ENCODE measurements at regions not wholly inside any gene's neighbourhood (a gene's known extent, or its start where the extent isn't known, plus 50 kb on each side); places are given as distances from the start of the nearest gene placed in this dataset.

DNA sequence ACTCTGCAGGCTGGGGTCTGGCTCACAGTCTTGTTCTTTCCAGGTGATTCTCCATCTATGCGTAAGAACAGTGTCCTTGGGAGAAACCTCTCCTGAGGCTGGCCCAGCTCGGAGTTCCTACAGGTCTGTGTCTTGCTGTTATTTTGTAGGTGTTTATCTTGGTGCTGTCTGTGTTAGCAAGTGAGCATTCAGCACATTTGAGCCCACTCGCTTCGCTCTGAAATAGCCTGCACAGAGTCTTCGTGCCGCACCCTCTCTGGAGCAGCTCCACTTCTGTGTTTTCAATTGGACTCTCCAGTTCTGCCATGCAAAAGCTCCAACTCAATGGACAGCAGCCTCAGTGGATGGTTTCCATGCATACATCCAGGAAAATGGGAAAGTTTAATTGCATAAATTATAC is 378.2 kb upstream of the ST6GAL2 start:
- Histone ChIP-seq H3K9me3 (ENCODE audit: low read length) (no peaks in the 10 kb centered on the region), H3K9me2 (ENCODE audit: insufficient read depth, low read length) (no peaks in the 10 kb centered on the region), H3K4me3 (ENCODE audit: low read depth, low read length, poor library complexity, severe bottlenecking) (no peak overlapping the region), H3K79me2 (ENCODE audit: insufficient read depth, low read depth, low read length) (no peaks in the 10 kb centered on the region), H2AFZ (ENCODE audit: low read length) (no peak overlapping the region), H3K4me1 (ENCODE audit: insufficient read depth, low read length, poor library complexity, severe bottlenecking) (no peaks in the 10 kb centered on the region), H3K27ac (ENCODE audit: low read depth, low read length, poor library complexity, severe bottlenecking) (no peak overlapping the region), H3K36me3 (ENCODE audit: insufficient read depth, low read length) (no peaks in the 10 kb centered on the region), H3K4me2 (ENCODE audit: low read length) (no peak overlapping the region), H4K20me1 (ENCODE audit: insufficient read depth, low read length) (no peaks in the 10 kb centered on the region)
- no peak for DNase-seq (ENCODE audit: low spot score)
- intact Hi-C loops (cut with micrococcal nuclease; ENCODE audit: unreplicated experiment): no loop called here
- CTCF ChIA-PET (ENCODE audit: unreplicated experiment): no interaction called here
- no TSS peak for BruUV-seq (replicated peaks)
- POLR2A ChIA-PET: no interaction called here
- TF ChIP-seq EZH2phosphoT487 (IDR thresholded peaks at IDR 0.05; ENCODE audit: borderline replicate concordance, low read depth, low read length) (no peak), CTCF (conservative IDR thresholded peaks at IDR 0.05; ENCODE audit: low read length) (no peak)

GRCh38 chr2:107266555-107266954 is 380.6 kb upstream of the ST6GAL2 start:
- Histone ChIP-seq H3K9me2 (ENCODE audit: insufficient read depth, low read length) (no peaks in the 10 kb centered on the region), H3K36me3 (ENCODE audit: insufficient read depth, low read length) (no peaks in the 10 kb centered on the region), H3K27ac (ENCODE audit: low read depth, low read length, poor library complexity, severe bottlenecking) (no peak overlapping the region), H3K79me2 (ENCODE audit: insufficient read depth, low read depth, low read length) (no peaks in the 10 kb centered on the region), H3K4me3 (ENCODE audit: low read depth, low read length, poor library complexity, severe bottlenecking) (no peak overlapping the region), H3K4me1 (ENCODE audit: insufficient read depth, low read length, poor library complexity, severe bottlenecking) (no peaks in the 10 kb centered on the region), H3K9me3 (ENCODE audit: low read length) (no peaks in the 10 kb centered on the region), H3K4me2 (ENCODE audit: low read length) (no peak overlapping the region), H2AFZ (ENCODE audit: low read length) (no peak overlapping the region), H4K20me1 (ENCODE audit: insufficient read depth, low read length) (no peaks in the 10 kb centered on the region)
- no peak for DNase-seq (ENCODE audit: low spot score)
- TF ChIP-seq CTCF (conservative IDR thresholded peaks at IDR 0.05; ENCODE audit: low read length) (no peak), EZH2phosphoT487 (IDR thresholded peaks at IDR 0.05; ENCODE audit: borderline replicate concordance, low read depth, low read length) (no peak)
- POLR2A ChIA-PET: no interaction called here
- BruUV-seq (replicated peaks): no TSS peak
- CTCF ChIA-PET (ENCODE audit: unreplicated experiment): no interaction called here
- intact Hi-C loops (cut with micrococcal nuclease; ENCODE audit: unreplicated experiment): no loop called here

- H3K9me2 ChIP-seq (ENCODE audit: insufficient read depth, low read length): no peaks in the 10 kb centered on the region
- CTCF ChIA-PET (ENCODE audit: unreplicated experiment): no interaction called here
- intact Hi-C loops (cut with micrococcal nuclease; ENCODE audit: unreplicated experiment): no loop called here
- POLR2A ChIA-PET: no interaction called here
- no peak overlapping the region for H3K27ac ChIP-seq (ENCODE audit: low read depth, low read length, poor library complexity, severe bottlenecking)
- no peak overlapping the region for H2AFZ ChIP-seq (ENCODE audit: low read length)
- no peak overlapping the region for H3K4me2 ChIP-seq (ENCODE audit: low read length)
- no peaks in the 10 kb centered on the region for H3K4me1 ChIP-seq (ENCODE audit: insufficient read depth, low read length, poor library complexity, severe bottlenecking)
- no peak for DNase-seq (ENCODE audit: low spot score)
- no peak overlapping the region for H3K4me3 ChIP-seq (ENCODE audit: low read depth, low read length, poor library complexity, severe bottlenecking)
- H3K9me3 ChIP-seq (ENCODE audit: low read length): no peaks in the 10 kb centered on the region
- no peaks in the 10 kb centered on the region for H4K20me1 ChIP-seq (ENCODE audit: insufficient read depth, low read length)
- no TSS peak for BruUV-seq (replicated peaks)
- H3K79me2 ChIP-seq (ENCODE audit: insufficient read depth, low read depth, low read length): no peaks in the 10 kb centered on the region
- no peaks in the 10 kb centered on the region for H3K36me3 ChIP-seq (ENCODE audit: insufficient read depth, low read length)
- TF ChIP-seq CTCF (conservative IDR thresholded peaks at IDR 0.05; ENCODE audit: low read length) (no peak), EZH2phosphoT487 (IDR thresholded peaks at IDR 0.05; ENCODE audit: borderline replicate concordance, low read depth, low read length) (no peak)
Observed at GRCh38 chr2:107267086-107267485, 381.1 kb upstream of the ST6GAL2 start.
